ENCODE measurements at regions not wholly inside any gene's neighbourhood (a gene's known extent, or its start where the extent isn't known, plus 50 kb on each side); places are given as distances from the start of the nearest gene placed in this dataset.
"Not testable (repeated sequence)": the region's sequence is repeated elsewhere in the genome, so short reads cannot be mapped to it uniquely, and the experiment has no call there.

- intact Hi-C loops (cut with DNase I; ENCODE audit: low total_unique reads), result no loop called here
- Histone ChIP-seq H3K27ac (peak overlapping the region; percentile 20 to 60), H3K27me3 (no peaks in the 10 kb centered on the region), H3K9me3 (peaks cover 0 to 19% (median 6%) of the 10 kb centered on the region in 3 donors), H3K36me3 (peaks cover 0 to 5% (median 0%) of the 10 kb centered on the region in 3 donors), H3K4me3 (no peak overlapping the region), H3K4me1 (peaks cover 0 to 32% (median 6%) of the 10 kb centered on the region in 4 donors)
- no peak for TF ChIP-seq CTCF (IDR thresholded peaks at IDR 0.05)
- no peak for DNase-seq
Observed at GRCh38 chr17:63293323-63294075, 152.6 kb downstream of the CYB561 start.

- Histone ChIP-seq H3K4me3 (no peak overlapping the region), H3K9me3 (peaks cover 0 to 25% (median 11%) of the 10 kb centered on the region in 3 donors), H3K27ac (peak overlapping the region in 1 of 2 donors; percentile 1), H3K36me3 (peaks cover 0 to 5% (median 0%) of the 10 kb centered on the region in 3 donors), H3K27me3 (no peaks in the 10 kb centered on the region), H3K4me1 (peaks cover 0 to 32% (median 6%) of the 10 kb centered on the region in 4 donors)
- DNase-seq, result no peak
- intact Hi-C loops (cut with DNase I; ENCODE audit: low total_unique reads), result no loop called here
- TF ChIP-seq CTCF (IDR thresholded peaks at IDR 0.05), result no peak
Observed at GRCh38 chr17:63294776-63295175, 151.3 kb downstream of the CYB561 start.

GRCh38 chr17:63295288-63295687 is 150.8 kb downstream of the CYB561 start:
- Histone ChIP-seq H3K27ac (peak overlapping the region in 1 of 2 donors; percentile 1), H3K9me3 (peaks cover 0 to 25% (median 11%) of the 10 kb centered on the region in 3 donors), H3K4me1 (peaks cover 0 to 32% (median 6%) of the 10 kb centered on the region in 4 donors), H3K4me3 (no peak overlapping the region), H3K36me3 (peaks cover 0 to 5% (median 0%) of the 10 kb centered on the region in 3 donors), H3K27me3 (no peaks in the 10 kb centered on the region)
- TF ChIP-seq CTCF (IDR thresholded peaks at IDR 0.05), result no peak
- DNase-seq, result no peak
- intact Hi-C loops (cut with DNase I; ENCODE audit: low total_unique reads), result no loop called here

GRCh38 chr17:63295839-63296590 is 150.1 kb downstream of the CYB561 start:
- H3K27me3 ChIP-seq, result no peaks in the 10 kb centered on the region
- H3K4me1 ChIP-seq, result peaks cover 0 to 32% (median 6%) of the 10 kb centered on the region in 4 donors
- intact Hi-C loops (cut with DNase I; ENCODE audit: low total_unique reads), result no loop called here
- no peak for DNase-seq
- H3K9me3 ChIP-seq, result peaks cover 0 to 25% (median 11%) of the 10 kb centered on the region in 3 donors
- H3K36me3 ChIP-seq, result peaks cover 0 to 5% (median 0%) of the 10 kb centered on the region in 3 donors
- H3K27ac ChIP-seq, result no peak overlapping the region
- no peak for TF ChIP-seq CTCF (IDR thresholded peaks at IDR 0.05)
- no peak overlapping the region for H3K4me3 ChIP-seq

- intact Hi-C loops (cut with DNase I; ENCODE audit: low total_unique reads); H3K27me3 ChIP-seq; H3K27ac ChIP-seq; DNase-seq; H3K4me3 ChIP-seq; H3K36me3 ChIP-seq: not testable (repeated sequence)
- Histone ChIP-seq H3K9me3 (peaks cover 0 to 25% (median 11%) of the 10 kb centered on the region in 3 donors), H3K4me1 (peaks cover 0 to 16% (median 2%) of the 10 kb centered on the region in 4 donors)
Observed at GRCh38 chr17:63298916-63299315, 147.2 kb downstream of the CYB561 start.

Measured in tibial artery (tissue), 4 donors.